Small intestine (tissue), 7 donors: ENCODE measurements at regions not wholly inside any gene's neighbourhood (a gene's known extent, or its start where the extent isn't known, plus 50 kb on each side); places are given as distances from the start of the nearest gene placed in this dataset.

ENCODE experiments used
- DNase-seq, 2 donors: peaks; one replicate each; pipeline versions ENCODE4 v3.0.0 to v3.0.0-alpha.2; 2013
- FAIRE-seq: peaks from 2 replicates; lab custom pipeline; 2012; peaks lifted over from hg19 to GRCh38; lab: Jason Lieb, UNC
- H3K27ac ChIP-seq, 3 donors: one replicate each; pipeline ENCODE4 v1.5.1; 2013; ENCODE audit warnings: low read length in 2 of 3, mild to moderate bottlenecking in 2 of 3, control low read depth in 1 of 3, inconsistent platforms in 1 of 3, low read depth in 1 of 3, moderate library complexity in 1 of 3
- H3K27me3 ChIP-seq, 3 donors: one replicate each; pipeline ENCODE4 v1.6.1; 2013; ENCODE audit warnings: low read length in 3 of 3, inconsistent platforms in 1 of 3; ENCODE audit not compliant: control insufficient read depth in 3 of 3, insufficient read depth in 3 of 3
- H3K36me3 ChIP-seq, 3 donors: one replicate each; pipeline ENCODE4 v1.6.1; 2013; ENCODE audit warnings: low read length in 3 of 3, inconsistent platforms in 1 of 3, low read depth in 1 of 3, mild to moderate bottlenecking in 1 of 3, moderate library complexity in 1 of 3; ENCODE audit not compliant: control insufficient read depth in 3 of 3, insufficient read depth in 2 of 3
- H3K4me1 ChIP-seq, 3 donors: one replicate each; pipeline ENCODE4 v1.6.1; 2013; ENCODE audit warnings: low read length in 2 of 3, inconsistent platforms in 1 of 3, low read depth in 1 of 3, mild to moderate bottlenecking in 1 of 3, moderate library complexity in 1 of 3; ENCODE audit not compliant: control insufficient read depth in 3 of 3, insufficient read depth in 2 of 3
- H3K4me3 ChIP-seq, 3 donors: one replicate each; pipeline ENCODE4 v1.5.1; 2013; ENCODE audit warnings: low read length in 3 of 3, control low read depth in 1 of 3, inconsistent platforms in 1 of 3, low read depth in 1 of 3, mild to moderate bottlenecking in 1 of 3, moderate library complexity in 1 of 3
- H3K9me3 ChIP-seq, 2 donors: one replicate each; pipeline ENCODE4 v1.6.1; 2013; ENCODE audit warnings: low read depth in 1 of 2, low read length in 1 of 2; ENCODE audit not compliant: control insufficient read depth in 2 of 2, insufficient read depth in 1 of 2
- WGBS, 3 donors: extraction: QIAGEN DNeasy Blood & Tissue Kit; methylation state at CpG; one replicate each; pipeline ENCODE4 v1.1.7; 2013; 5-methylcytosine and 5-hydroxymethylcytosine counted together
- donor health status: healthy with polysubstance abuse.
- donor health status: control.
- donor health status: control.
- donor health status: Bipolar disorder and iron deficiency.
- donor health status: healthy.

DNA sequence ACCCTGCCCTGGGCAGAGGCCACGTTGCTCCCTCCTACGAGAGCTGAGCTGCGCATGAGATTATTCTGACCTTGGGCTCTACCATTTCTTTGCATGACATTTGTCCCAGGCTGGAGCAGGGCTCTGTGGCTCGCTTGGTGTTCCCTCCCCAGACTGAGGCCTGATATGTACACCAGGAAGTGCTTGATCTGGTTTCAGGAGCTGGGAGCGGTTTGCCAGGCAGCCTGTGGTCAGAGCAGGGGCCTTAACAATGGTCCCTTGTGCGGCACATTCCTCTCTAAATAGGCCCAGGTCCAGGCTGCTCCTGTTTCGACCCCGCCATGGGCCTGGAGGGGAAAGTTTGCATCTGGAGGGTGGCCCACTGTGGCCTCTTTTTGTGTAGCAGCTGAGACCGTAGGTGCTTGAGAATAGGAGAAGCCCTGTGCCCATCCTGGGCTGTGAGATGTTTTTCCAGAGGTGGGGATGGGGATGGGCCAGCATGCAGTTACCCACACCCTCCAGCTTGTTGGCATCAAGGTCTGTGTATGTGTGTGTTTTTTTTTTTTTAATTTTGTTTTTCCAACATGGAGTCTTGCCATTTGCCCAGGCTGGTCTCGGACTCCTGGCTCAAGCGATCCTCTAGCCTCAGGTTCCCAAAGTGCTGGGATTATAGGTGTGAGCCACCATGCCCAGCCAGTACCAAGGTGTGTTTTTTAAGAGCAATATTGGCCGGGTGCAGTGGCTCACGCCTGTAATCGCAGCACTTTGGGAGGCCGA lies 253.9 kb downstream of the SEC14L1 start:
- DNase-seq = peak; percentile 55 to 89
- no peaks in the 10 kb centered on the region for H3K9me3 ChIP-seq
- peak overlapping the region; percentile 63 to 86 (median 70) for H3K27ac ChIP-seq
- H3K4me3 ChIP-seq = no peak overlapping the region
- peaks cover 0 to 60% (median 0%) of the 10 kb centered on the region in 3 donors for H3K36me3 ChIP-seq
- FAIRE-seq = no peak
- H3K4me1 ChIP-seq = peaks cover 20 to 57% (median 27%) of the 10 kb centered on the region in 3 donors
- WGBS, 3 donors = 48 to 71% (median 64%) methylated on average over 15 of the region's 15 CpGs
- no peaks in the 10 kb centered on the region for H3K27me3 ChIP-seq

DNA sequence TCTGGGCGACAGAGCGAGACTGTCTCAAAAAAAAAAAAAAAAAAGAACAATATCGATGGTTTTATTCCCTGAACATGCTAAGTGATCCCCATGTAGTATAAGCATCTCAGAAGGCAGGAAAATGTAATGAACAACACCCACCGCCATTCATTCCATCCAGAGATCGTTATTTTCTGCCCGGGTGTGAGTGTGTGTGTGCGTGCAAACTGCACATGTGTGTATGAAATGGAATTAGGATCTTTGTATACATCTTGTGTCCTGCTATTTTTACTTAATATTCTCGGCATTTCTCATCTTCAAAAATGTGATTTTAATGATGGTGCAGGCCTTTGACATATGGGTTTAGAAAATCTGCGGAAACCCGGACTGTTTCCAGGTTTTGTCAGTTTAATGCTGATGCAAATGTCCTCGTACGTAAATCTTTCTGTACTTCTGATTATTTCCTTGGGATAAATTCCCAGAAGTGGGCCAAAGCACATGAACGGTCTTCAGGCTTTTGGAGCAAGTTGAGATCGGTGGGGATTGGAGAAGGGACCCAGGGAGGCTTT lies 254.8 kb downstream of the SEC14L1 start:
- 80 to 94% (median 94%) methylated on average over 13 to 14 of the region's 14 CpGs for WGBS, 3 donors
- H3K27me3 ChIP-seq = no peaks in the 10 kb centered on the region
- H3K27ac ChIP-seq = no peak overlapping the region
- FAIRE-seq (no peak), DNase-seq (no peak)
- H3K36me3 ChIP-seq = peaks cover 0 to 66% (median 0%) of the 10 kb centered on the region in 3 donors
- peaks cover 20 to 60% (median 25%) of the 10 kb centered on the region in 3 donors for H3K4me1 ChIP-seq
- no peaks in the 10 kb centered on the region for H3K9me3 ChIP-seq
- H3K4me3 ChIP-seq = no peak overlapping the region

DNA sequence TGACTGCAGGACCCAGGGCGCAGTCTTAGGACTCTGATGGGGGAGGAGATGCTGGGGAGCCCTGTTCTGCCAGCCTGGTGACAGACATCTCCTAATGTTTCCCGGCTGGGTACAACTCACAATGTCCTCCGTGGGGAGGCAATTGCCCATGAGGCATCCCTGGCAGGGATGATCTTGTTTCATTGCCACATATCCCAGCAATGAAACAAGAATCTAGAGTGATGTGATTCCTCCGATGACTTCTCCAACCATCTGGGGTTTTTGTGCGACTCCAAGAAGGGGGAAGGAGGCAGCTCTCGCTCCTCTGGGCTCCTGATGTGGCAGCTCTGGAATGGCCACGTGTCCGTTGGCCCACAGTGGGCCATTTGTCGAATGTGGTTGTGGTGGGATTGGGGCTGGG lies 255.8 kb downstream of the SEC14L1 start:
- Histone ChIP-seq H3K27me3 (no peaks in the 10 kb centered on the region), H3K4me3 (no peak overlapping the region), H3K27ac (no peak overlapping the region), H3K36me3 (peaks cover 0 to 70% (median 0%) of the 10 kb centered on the region in 3 donors), H3K9me3 (no peaks in the 10 kb centered on the region), H3K4me1 (peaks cover 16 to 54% (median 23%) of the 10 kb centered on the region in 3 donors)
- no peak for FAIRE-seq
- no peak for DNase-seq
- WGBS, 3 donors = 86 to 94% (median 90%) methylated on average over 9 of the region's 9 CpGs

DNA sequence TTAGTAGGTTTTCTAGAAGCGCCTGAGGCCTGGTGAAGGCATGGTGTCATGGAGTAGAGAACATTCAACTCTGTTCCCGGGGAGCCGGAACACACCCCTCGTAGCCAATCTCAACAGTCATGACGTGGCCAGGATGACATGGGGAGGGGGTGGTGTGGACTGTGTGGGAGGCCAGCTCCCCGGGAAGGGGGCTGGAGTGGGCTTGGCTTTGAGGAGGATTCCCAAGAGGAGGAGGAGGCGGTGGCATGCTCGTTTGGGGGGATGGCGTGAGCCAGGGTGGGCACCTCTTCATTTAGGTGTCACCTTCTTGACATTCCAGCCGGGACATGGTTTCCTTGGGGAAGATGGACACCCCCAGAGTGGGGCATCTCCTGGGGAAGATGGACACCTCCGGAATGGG lies 257.5 kb downstream of the SEC14L1 start:
- 90 to 95% (median 94%) methylated on average over 11 of the region's 11 CpGs for WGBS, 3 donors
- peaks cover 6 to 37% (median 8%) of the 10 kb centered on the region in 3 donors for H3K4me1 ChIP-seq
- no peaks in the 10 kb centered on the region for H3K27me3 ChIP-seq
- DNase-seq = no peak
- H3K9me3 ChIP-seq = no peaks in the 10 kb centered on the region
- H3K36me3 ChIP-seq = peaks cover 0 to 83% (median 0%) of the 10 kb centered on the region in 3 donors
- no peak overlapping the region for H3K27ac ChIP-seq
- H3K4me3 ChIP-seq = no peak overlapping the region
- no peak for FAIRE-seq

DNA sequence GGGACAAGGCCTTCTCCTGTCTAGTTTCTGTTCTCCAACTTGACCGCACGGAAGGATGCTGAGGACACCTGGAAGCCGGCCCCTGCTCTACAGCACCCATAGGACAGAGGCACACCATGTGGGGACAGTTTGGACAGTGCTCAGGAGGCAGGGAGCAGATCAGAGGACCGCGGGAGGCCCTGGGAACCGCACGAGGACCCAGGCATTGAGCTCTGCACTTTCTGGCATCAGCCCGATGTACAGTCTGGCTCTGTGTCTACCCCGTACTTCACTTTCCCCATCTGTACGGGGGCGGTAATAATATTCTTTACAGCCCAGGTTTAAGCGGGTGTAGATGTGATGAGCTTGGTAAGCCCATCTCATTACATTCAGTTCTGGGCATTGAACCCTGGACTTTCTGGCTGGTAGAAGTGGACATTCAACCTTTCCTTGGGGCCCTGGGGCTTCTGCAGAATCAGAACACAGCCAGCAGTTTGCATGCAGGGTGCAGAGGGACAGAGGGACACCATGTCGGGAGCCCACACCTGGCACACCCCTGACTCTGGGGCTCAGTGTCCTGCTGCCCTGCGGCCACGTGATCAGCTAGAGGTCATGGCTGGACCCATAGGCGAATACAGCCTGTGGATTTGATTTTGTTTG lies 258.7 kb downstream of the SEC14L1 start:
- no peak for DNase-seq
- FAIRE-seq = no peak
- WGBS, 3 donors = 90 to 95% (median 92%) methylated on average over 16 of the region's 16 CpGs
- peaks cover 0 to 85% (median 0%) of the 10 kb centered on the region in 3 donors for H3K36me3 ChIP-seq
- H3K9me3 ChIP-seq = no peaks in the 10 kb centered on the region
- H3K4me1 ChIP-seq = peaks cover 3 to 26% (median 3%) of the 10 kb centered on the region in 3 donors
- no peaks in the 10 kb centered on the region for H3K27me3 ChIP-seq
- H3K27ac ChIP-seq = no peak overlapping the region
- no peak overlapping the region for H3K4me3 ChIP-seq

DNA sequence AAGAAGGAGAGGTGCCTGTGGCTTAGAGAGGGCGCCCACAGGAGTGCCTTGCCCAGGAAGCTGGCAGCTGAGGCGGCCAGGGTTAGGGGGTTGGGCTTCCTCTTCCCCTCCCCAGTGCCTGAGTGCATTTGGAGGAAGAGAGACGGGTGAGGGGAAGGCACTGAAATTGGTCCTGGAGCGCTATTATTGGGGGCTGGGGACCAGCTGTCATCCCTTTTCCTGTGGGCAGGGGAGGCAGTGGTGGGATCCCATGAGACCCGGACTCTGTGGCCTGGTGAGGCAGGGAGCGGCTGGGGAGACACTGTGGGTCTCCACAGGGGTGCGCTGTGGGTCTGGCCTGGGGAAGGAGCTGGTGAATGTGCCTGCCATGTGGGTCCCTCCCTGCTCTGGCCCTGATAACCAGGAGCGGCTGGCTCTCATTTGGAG lies 259.7 kb downstream of the SEC14L1 start:
- Histone ChIP-seq H3K36me3 (peaks cover 0 to 89% (median 0%) of the 10 kb centered on the region in 3 donors), H3K27ac (peak overlapping the region in 1 of 3 donors; percentile 59), H3K27me3 (no peaks in the 10 kb centered on the region), H3K9me3 (no peaks in the 10 kb centered on the region), H3K4me3 (no peak overlapping the region), H3K4me1 (peaks cover 0 to 26% (median 2%) of the 10 kb centered on the region in 3 donors)
- 59 to 85% (median 71%) methylated on average over 7 to 8 of the region's 8 CpGs for WGBS, 3 donors
- no peak for FAIRE-seq
- no peak for DNase-seq

DNA sequence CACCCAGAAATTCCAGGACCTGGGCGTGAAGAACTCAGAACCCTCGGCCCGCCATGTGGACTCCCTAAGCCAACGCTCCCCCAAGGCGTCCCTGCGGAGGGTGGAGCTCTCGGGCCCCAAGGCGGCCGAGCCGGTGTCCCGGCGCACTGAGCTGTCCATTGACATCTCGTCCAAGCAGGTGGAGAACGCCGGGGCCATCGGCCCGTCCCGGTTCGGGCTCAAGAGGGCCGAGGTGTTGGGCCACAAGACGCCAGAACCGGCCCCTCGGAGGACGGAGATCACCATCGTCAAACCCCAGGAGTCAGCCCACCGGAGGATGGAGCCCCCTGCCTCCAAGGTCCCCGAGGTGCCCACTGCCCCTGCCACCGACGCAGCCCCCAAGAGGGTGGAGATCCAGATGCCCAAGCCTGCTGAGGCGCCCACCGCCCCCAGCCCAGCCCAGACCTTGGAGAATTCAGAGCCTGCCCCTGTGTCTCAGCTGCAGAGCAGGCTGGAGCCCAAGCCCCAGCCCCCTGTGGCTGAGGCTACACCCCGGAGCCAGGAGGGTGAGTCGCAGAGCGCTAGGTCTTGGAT lies 261.5 kb downstream of the SEC14L1 start:
- FAIRE-seq (no peak), DNase-seq (no peak)
- WGBS, 3 donors = 93 to 97% (median 94%) methylated on average over 34 of the region's 34 CpGs
- peaks cover 0 to 30% (median 2%) of the 10 kb centered on the region in 3 donors for H3K4me1 ChIP-seq
- no peak overlapping the region for H3K27ac ChIP-seq
- H3K27me3 ChIP-seq = no peaks in the 10 kb centered on the region
- H3K9me3 ChIP-seq = no peaks in the 10 kb centered on the region
- H3K36me3 ChIP-seq = peaks cover 0 to 86% (median 0%) of the 10 kb centered on the region in 3 donors
- H3K4me3 ChIP-seq = no peak overlapping the region

DNA sequence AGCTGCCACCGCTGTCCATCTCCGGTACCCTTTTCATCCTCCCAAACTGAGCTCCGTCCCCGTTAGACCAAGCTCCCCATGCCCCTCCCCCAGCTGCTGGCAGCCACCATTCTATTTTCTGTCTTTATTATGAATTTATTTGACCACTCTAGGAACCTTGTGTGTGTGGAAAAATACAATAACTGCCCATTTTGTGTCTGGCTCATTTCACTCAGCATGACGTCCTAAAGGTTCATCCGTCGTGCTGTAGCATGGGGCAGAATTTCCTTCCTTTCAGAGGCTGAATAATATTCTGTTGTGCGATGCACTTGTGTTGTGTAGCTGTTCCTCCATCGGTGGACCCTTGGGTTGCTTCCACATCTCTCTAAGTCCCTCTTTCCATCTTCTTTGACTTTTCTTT lies 263.1 kb downstream of the SEC14L1 start:
- peaks cover 0 to 91% (median 0%) of the 10 kb centered on the region in 3 donors for H3K36me3 ChIP-seq
- H3K27me3 ChIP-seq = no peaks in the 10 kb centered on the region
- FAIRE-seq = no peak
- H3K4me3 ChIP-seq = no peak overlapping the region
- no peak for DNase-seq
- H3K9me3 ChIP-seq = no peaks in the 10 kb centered on the region
- H3K4me1 ChIP-seq = peaks cover 0 to 36% (median 2%) of the 10 kb centered on the region in 3 donors
- H3K27ac ChIP-seq = peak overlapping the region in 1 of 3 donors; percentile 11
- WGBS, 3 donors = 72 to 93% (median 89%) methylated on average over 9 of the region's 9 CpGs
